ENCODE measurements at regions not wholly inside any gene's neighbourhood (a gene's known extent, or its start where the extent isn't known, plus 50 kb on each side); places are given as distances from the start of the nearest gene placed in this dataset.

GRCh38 chr4:84050015-84050414, 449.1 kb downstream of the NKX6-1 start:
- H3K4me3 ChIP-seq (replicated peaks; ENCODE audit: low read depth, low read length): no peak overlapping the region
- TF ChIP-seq, protein P1, sequence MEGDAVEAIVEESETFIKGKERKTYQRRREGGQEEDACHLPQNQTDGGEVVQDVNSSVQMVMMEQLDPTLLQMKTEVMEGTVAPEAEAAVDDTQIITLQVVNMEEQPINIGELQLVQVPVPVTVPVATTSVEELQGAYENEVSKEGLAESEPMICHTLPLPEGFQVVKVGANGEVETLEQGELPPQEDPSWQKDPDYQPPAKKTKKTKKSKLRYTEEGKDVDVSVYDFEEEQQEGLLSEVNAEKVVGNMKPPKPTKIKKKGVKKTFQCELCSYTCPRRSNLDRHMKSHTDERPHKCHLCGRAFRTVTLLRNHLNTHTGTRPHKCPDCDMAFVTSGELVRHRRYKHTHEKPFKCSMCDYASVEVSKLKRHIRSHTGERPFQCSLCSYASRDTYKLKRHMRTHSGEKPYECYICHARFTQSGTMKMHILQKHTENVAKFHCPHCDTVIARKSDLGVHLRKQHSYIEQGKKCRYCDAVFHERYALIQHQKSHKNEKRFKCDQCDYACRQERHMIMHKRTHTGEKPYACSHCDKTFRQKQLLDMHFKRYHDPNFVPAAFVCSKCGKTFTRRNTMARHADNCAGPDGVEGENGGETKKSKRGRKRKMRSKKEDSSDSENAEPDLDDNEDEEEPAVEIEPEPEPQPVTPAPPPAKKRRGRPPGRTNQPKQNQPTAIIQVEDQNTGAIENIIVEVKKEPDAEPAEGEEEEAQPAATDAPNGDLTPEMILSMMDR (IDR thresholded peaks at IDR 0.05; ENCODE audit: low read depth, low read length, missing control alignments): no peak
- no peak for DNase-seq (ENCODE audit: extremely low read depth, low read depth)

DNA sequence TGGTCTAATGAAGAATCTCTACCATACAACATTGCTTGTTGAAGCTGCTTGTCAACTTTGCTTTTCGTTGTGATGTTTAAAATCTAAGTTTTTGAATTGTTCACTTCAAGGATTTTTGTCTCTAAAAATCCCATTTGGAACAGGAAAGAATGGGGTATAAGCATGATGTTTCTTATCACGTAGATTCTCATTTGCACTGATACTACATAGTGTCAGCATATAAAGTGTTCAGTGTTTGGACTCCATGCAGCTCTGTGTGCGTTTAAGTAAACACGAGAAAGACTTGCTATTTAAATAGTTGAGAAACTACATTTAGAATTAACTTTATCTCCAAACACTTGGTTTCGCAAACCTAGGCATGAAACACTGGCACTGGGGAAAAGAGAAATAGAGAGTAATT, 452.5 kb downstream of the NKX6-1 start:
- no peak for DNase-seq (ENCODE audit: extremely low read depth, low read depth)
- TF ChIP-seq, protein P1 (IDR thresholded peaks at IDR 0.05; ENCODE audit: low read depth, low read length, missing control alignments): no peak
- H3K4me3 ChIP-seq (replicated peaks; ENCODE audit: low read depth, low read length): no peak overlapping the region

DNA sequence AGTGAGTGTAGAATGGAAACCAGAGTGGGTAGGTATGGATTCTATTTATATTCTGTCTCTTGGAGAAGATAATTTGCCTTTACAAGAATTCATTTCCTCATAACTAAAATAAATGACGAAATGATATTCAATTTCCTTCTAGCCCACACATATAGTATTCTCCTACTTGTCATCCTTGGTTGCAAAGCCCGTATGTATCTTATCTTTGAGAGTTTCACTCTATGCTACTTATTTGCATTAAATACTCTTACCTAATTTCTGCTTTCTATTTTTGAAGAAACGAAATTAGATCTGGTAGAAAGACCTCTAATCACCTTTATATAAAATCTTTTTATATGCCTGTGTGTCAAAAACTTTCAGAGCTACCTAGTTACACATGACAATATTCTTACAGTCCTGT, 457.7 kb downstream of the NKX6-1 start:
- TF ChIP-seq, protein P1 (IDR thresholded peaks at IDR 0.05; ENCODE audit: low read depth, low read length, missing control alignments): no peak
- no peak for DNase-seq (ENCODE audit: extremely low read depth, low read depth)
- no peak overlapping the region for H3K4me3 ChIP-seq (replicated peaks; ENCODE audit: low read depth, low read length)

GRCh38 chr4:84035568-84035967, 463.5 kb downstream of the NKX6-1 start:
- H3K4me3 ChIP-seq (replicated peaks; ENCODE audit: low read depth, low read length): no peak overlapping the region
- DNase-seq (ENCODE audit: extremely low read depth, low read depth): no peak
- TF ChIP-seq, protein P1 (IDR thresholded peaks at IDR 0.05; ENCODE audit: low read depth, low read length, missing control alignments): no peak

DNA sequence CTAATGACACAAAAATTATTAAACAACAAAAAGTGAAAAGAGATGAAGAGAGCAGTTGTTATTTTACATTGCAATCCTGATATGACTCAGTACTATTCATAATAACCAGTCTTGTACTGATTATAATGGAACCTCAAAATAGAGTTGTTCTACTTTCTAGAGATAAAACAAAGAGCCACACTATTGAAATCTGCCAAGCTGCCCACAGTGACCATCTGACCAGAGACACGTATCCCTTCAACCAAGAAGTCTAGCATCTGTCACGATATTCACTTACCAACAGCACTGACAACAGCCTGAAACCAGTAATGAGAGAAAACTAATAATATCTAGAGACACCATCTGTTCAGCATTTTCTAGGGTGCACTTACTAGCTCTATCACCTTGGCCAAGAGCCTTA, 466.7 kb downstream of the NKX6-1 start:
- TF ChIP-seq, protein P1 (IDR thresholded peaks at IDR 0.05; ENCODE audit: low read depth, low read length, missing control alignments): no peak
- H3K4me3 ChIP-seq (replicated peaks; ENCODE audit: low read depth, low read length): no peak overlapping the region
- DNase-seq (ENCODE audit: extremely low read depth, low read depth): no peak

GRCh38 chr4:84031401-84031800, 467.7 kb downstream of the NKX6-1 start:
- no peak for DNase-seq (ENCODE audit: extremely low read depth, low read depth)
- H3K4me3 ChIP-seq (replicated peaks; ENCODE audit: low read depth, low read length): no peak overlapping the region
- TF ChIP-seq, protein P1 (IDR thresholded peaks at IDR 0.05; ENCODE audit: low read depth, low read length, missing control alignments): no peak

DNA sequence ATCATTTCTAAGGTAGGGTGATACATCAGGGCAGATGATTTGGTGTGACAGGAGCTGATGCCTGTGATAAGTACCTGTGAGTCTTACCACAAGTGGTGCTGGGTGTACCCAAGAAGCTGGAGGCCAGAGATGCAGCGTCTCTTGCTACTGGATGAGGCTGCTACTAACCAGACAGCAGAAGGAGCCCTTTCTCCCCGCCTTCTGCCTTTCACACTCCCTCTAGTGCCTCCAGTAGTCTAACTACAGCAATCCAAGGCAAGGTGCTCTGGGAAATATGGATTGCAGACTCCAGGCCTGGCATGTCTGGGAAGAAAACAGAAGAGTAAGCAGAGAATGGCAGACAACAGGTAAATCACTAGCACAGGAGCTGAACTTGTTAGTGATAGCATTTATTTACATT, 470.8 kb downstream of the NKX6-1 start:
- TF ChIP-seq, protein P1 (IDR thresholded peaks at IDR 0.05; ENCODE audit: low read depth, low read length, missing control alignments): no peak
- H3K4me3 ChIP-seq (replicated peaks; ENCODE audit: low read depth, low read length): no peak overlapping the region
- no peak for DNase-seq (ENCODE audit: extremely low read depth, low read depth)

Measured in HFF-Myc (cell line).